ENCODE measurements at regions not wholly inside any gene's neighbourhood (a gene's known extent, or its start where the extent isn't known, plus 50 kb on each side); places are given as distances from the start of the nearest gene placed in this dataset.

- TF ChIP-seq POLR2AphosphoS5 (IDR thresholded peaks at IDR 0.05; ENCODE audit: control insufficient read depth, insufficient read depth, low read depth, low read length), result no peak
- no peak for TF ChIP-seq BRF1 (IDR thresholded peaks at IDR 0.05; ENCODE audit: borderline replicate concordance, extremely low read depth, insufficient read length)
- no peak for TF ChIP-seq CTCF (IDR thresholded peaks at IDR 0.05 in 2 of 3, conservative IDR thresholded peaks at IDR 0.05 in 1 of 3; ENCODE audit: insufficient read depth in 2 of 3, low read depth in 1 of 3, low read length in 3 of 3)
- no peak for TF ChIP-seq CEBPG (CRISPR knock-in tag; IDR thresholded peaks at IDR 0.05)
- TF ChIP-seq CEBPG (tag; conservative IDR thresholded peaks at IDR 0.05 in 1 of 2, IDR thresholded peaks at IDR 0.05 in 1 of 2), result no peak
- no peak for TF ChIP-seq CBX5 (IDR thresholded peaks at IDR 0.05; ENCODE audit: borderline replicate concordance, low read depth)
- TF ChIP-seq ZBTB7A (IDR thresholded peaks at IDR 0.05; ENCODE audit: borderline replicate concordance, control insufficient read depth, low read depth, low read length), result no peak
- TF ChIP-seq POLR2A (conservative IDR thresholded peaks at IDR 0.05), result no peak
- TF ChIP-seq RBFOX2 (IDR thresholded peaks at IDR 0.05; ENCODE audit: low read depth, low read length), result no peak
- TF ChIP-seq ELK1 (CRISPR knock-in tag; IDR thresholded peaks at IDR 0.05), result no peak
- no peak for TF ChIP-seq PATZ1 (CRISPR knock-in tag; IDR thresholded peaks at IDR 0.05; ENCODE audit: borderline replicate concordance)
- no peak for TF ChIP-seq TEAD4 (IDR thresholded peaks at IDR 0.05; ENCODE audit: low read length)
- no peak for TF ChIP-seq TEAD4 (CRISPR knock-in tag; IDR thresholded peaks at IDR 0.05; ENCODE audit: borderline replicate concordance)
- TF ChIP-seq YBX1 (IDR thresholded peaks at IDR 0.05), result no peak
- no peak for TF ChIP-seq SIN3A (IDR thresholded peaks at IDR 0.05; ENCODE audit: borderline replicate concordance in 2 of 2, control insufficient read depth in 1 of 2, low read depth in 2 of 2, low read length in 2 of 2)
- TF ChIP-seq L3MBTL2 (IDR thresholded peaks at IDR 0.05), result no peak
These were observed 412.8 kb downstream of the NFIB start for GRCh38 chr9:13901176-13901575.

Data from K562 (cell line).